Fibroblast of lung (primary cell): ENCODE measurements at regions not wholly inside any gene's neighbourhood (a gene's known extent, or its start where the extent isn't known, plus 50 kb on each side); places are given as distances from the start of the nearest gene placed in this dataset.

Experiments
- CTCF ChIP-seq, 2 donors: IDR thresholded peaks in 1 of 2; conservative IDR thresholded peaks in 1 of 2; 1 replicate in 1 of 2; 2 replicates in 1 of 2; pipeline ENCODE4 v1.5.1; 2011 to 2012; ENCODE audit warnings: low read length in 2 of 2, control low read depth in 1 of 2, inconsistent platforms in 1 of 2, low read depth in 1 of 2, mild to moderate bottlenecking in 1 of 2
- EZH2 ChIP-seq: IDR thresholded peaks from 2 replicates; pipeline ENCODE4 v1.5.1; 2012; ENCODE audit warnings: low read length, control low read depth, mild to moderate bottlenecking; ENCODE audit errors: missing control alignments

GRCh38 chr17:5896215-5896614 is 174.0 kb upstream of the WSCD1 start:
- TF ChIP-seq EZH2: no peak
- TF ChIP-seq CTCF (conservative IDR thresholded peaks at IDR 0.05 in 1 of 2, IDR thresholded peaks at IDR 0.05 in 1 of 2; ENCODE audit: low read depth in 1 of 2, low read length in 2 of 2): no peak
